ENCODE measurements at regions not wholly inside any gene's neighbourhood (a gene's known extent, or its start where the extent isn't known, plus 50 kb on each side); places are given as distances from the start of the nearest gene placed in this dataset.

DNA sequence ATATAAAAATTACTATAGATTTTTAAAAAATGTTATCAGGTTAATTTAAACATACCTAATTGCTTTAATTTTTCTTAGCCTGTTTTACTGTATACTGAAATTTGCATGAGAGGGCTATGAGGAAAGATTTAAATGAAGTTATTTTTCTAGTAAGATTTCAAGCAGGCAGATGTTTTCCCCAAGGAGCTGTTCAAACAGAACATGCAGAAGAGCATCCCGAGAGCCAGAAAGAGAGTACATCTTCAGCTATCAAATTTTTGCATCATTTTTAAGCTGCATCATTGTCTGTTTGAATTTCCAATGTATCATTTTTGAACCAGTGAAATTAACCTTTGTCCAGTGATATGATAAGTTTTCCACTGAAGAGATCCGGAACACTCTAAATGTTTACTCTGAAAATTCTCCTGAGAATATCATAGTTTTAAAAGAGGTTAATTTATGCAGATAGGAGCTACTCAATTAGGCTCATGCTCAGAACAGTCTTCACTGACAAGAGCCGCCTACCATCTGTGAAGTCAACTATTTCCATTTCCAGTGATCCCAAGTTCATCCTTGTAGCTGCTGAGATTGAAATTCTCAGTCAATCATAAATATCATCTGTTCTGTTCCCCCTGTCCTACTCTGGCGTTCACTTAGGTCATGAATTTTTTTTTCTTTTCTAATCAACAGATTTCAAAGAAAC lies 467.7 kb upstream of the NBEA start:
- H3K4me3 Mint-ChIP-seq = no peak overlapping the region
- peaks cover 1% of the 10 kb centered on the region for H3K9me3 Mint-ChIP-seq
- no peaks in the 10 kb centered on the region for H3K4me1 Mint-ChIP-seq
- ATAC-seq (ENCODE audit: low read depth) (no peak), DNase-seq (ENCODE audit: low spot score in 2 of 2) (no peak)
- H3K27ac Mint-ChIP-seq = no peak overlapping the region
- no peaks in the 10 kb centered on the region for H3K27me3 Mint-ChIP-seq
- no peaks in the 10 kb centered on the region for H3K36me3 Mint-ChIP-seq

DNA sequence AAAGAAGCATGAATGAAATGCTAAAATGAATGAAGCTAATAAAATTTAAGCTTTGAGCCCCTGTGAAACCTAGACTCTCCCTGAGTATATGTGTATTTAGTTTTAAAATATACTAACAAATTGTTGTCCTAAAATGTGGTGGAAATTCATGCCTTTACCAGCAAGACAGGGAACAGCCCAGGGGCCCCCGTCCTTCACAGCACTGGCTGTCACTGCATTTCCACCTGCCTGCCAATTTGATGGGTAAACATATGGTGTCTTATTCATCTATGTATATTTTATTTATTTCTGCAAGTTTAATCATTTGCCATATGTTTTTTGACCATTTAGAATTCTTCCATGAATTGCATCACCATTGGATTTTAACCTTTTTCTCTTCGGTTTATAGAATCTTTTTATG lies 463.7 kb upstream of the NBEA start:
- Mint-ChIP-seq H3K27me3 (no peaks in the 10 kb centered on the region), H3K4me3 (no peak overlapping the region), H3K4me1 (no peaks in the 10 kb centered on the region), H3K36me3 (no peaks in the 10 kb centered on the region), H3K27ac (no peak overlapping the region), H3K9me3 (no peaks in the 10 kb centered on the region)
- ATAC-seq (ENCODE audit: low read depth) (no peak), DNase-seq (ENCODE audit: low spot score in 2 of 2) (no peak)

DNA sequence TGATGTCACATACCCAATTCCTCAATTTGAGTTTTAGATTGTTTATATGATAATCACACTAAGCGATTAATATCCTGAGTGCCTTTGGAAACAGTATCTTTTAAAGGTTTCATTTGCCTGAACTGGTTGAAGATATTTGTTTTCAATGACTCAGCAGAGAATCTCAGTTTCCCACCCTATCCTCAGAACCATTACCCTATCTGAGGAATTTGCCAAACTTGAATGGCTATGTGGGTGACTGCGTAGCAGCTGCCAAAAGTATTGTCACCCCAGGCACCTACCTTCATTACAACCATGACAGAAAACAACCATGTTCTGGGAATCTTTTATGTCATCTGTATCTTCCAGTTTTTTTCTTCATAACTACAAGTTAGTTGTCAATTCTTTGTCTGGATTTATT lies 440.1 kb upstream of the NBEA start:
- ATAC-seq (ENCODE audit: low read depth) (no peak), DNase-seq (ENCODE audit: low spot score in 2 of 2) (no peak)
- H3K27ac Mint-ChIP-seq = no peak overlapping the region
- H3K36me3 Mint-ChIP-seq = peaks cover 1% of the 10 kb centered on the region
- H3K4me1 Mint-ChIP-seq = no peaks in the 10 kb centered on the region
- no peak overlapping the region for H3K4me3 Mint-ChIP-seq
- peaks cover 8% of the 10 kb centered on the region for H3K9me3 Mint-ChIP-seq
- H3K27me3 Mint-ChIP-seq = no peaks in the 10 kb centered on the region

DNA sequence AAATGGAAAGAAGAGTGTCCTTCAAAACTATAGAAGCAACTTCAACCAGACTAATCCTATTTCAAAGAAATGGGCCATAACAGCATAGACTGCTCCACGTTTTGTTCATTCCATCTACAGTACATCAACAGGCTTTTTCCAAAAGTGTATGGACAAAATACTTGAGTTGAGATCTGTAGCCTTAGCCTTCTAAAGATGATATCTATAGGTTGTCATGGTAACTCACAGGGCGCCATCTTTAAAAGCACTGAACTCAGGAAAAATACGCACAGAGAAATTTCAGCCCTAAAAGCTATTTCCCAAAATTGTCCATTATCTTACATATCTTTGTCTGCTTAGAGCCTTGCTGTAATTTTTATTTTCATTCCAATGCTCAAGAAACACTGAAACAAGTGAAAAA lies 439.4 kb upstream of the NBEA start:
- DNase-seq (ENCODE audit: low spot score in 2 of 2) (no peak), ATAC-seq (ENCODE audit: low read depth) (no peak)
- Mint-ChIP-seq H3K36me3 (peaks cover 1% of the 10 kb centered on the region), H3K4me3 (no peak overlapping the region), H3K27me3 (no peaks in the 10 kb centered on the region), H3K27ac (no peak overlapping the region), H3K9me3 (peaks cover 13% of the 10 kb centered on the region), H3K4me1 (no peaks in the 10 kb centered on the region)

DNA sequence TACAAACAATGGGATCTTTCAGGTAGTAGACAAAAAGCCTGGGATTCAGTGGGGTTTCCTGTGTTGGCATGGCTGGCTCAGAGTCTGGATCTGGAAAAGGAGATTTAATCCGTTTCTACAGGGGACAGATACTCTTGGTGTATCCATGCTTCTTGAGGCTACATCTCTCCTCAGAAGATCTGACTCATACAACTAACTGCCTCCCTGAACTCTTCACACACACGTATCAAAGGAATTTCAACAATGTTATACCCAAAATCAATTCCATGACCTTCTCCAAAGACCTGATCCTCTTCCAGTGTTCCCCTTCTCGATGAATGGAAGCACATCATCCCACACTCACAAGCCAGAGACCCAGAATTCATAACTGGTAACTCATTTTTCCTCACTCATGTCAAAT lies 435.3 kb upstream of the NBEA start:
- Mint-ChIP-seq H3K27me3 (no peaks in the 10 kb centered on the region), H3K36me3 (peaks cover 1% of the 10 kb centered on the region), H3K4me3 (no peak overlapping the region), H3K4me1 (no peaks in the 10 kb centered on the region), H3K9me3 (peaks cover 11% of the 10 kb centered on the region), H3K27ac (no peak overlapping the region)
- DNase-seq (ENCODE audit: low spot score in 2 of 2) (no peak), ATAC-seq (ENCODE audit: low read depth) (no peak)

DNA sequence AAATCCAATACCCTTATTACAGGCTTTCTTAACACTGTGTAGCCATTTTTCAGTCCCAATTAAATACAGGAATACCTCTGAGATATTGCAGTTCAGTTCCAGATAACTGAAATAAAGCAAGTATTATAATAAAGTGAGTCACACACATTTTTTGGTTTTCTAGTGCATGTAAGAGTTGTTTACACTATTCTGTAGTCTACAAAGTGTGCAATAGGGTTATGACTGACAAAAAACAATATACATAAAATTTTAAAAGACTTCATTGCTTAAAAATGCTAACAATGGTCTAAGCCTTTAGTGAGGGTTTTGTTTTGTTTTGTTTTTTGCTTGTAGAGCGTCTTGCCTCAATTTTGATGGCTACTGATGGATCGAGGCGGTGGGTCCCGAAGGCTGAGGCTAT lies 434.4 kb upstream of the NBEA start:
- ATAC-seq (ENCODE audit: low read depth) = no peak
- Mint-ChIP-seq H3K4me1 (no peaks in the 10 kb centered on the region), H3K27me3 (no peaks in the 10 kb centered on the region), H3K4me3 (no peak overlapping the region), H3K36me3 (peaks cover 1% of the 10 kb centered on the region), H3K27ac (no peak overlapping the region), H3K9me3 (peaks cover 11% of the 10 kb centered on the region)
- no peak for DNase-seq (ENCODE audit: low spot score in 2 of 2)

DNA sequence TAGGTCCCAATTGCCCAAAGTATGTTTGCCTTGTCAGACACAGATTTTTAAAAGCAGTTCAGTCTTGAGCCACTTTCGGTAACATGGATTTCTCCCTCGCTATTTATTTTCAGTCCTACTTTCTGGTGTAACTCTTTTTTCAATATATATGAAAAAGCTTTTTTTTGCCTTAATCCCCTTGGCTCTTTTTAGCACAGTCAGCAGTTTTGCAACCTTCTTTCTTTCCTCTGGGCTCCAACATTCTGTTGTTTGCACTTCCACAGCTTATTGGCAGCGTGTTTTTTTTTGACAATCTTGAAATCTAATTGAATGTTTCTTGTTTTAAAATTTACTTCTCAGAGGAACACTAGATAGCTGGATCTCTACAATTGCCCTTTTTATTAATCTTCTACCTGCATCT lies 429.3 kb upstream of the NBEA start:
- Mint-ChIP-seq H3K27me3 (no peaks in the 10 kb centered on the region), H3K9me3 (peaks cover 5% of the 10 kb centered on the region), H3K4me1 (no peaks in the 10 kb centered on the region), H3K4me3 (no peak overlapping the region), H3K27ac (no peak overlapping the region), H3K36me3 (no peaks in the 10 kb centered on the region)
- no peak for DNase-seq (ENCODE audit: low spot score in 2 of 2)
- ATAC-seq (ENCODE audit: low read depth) = no peak

DNA sequence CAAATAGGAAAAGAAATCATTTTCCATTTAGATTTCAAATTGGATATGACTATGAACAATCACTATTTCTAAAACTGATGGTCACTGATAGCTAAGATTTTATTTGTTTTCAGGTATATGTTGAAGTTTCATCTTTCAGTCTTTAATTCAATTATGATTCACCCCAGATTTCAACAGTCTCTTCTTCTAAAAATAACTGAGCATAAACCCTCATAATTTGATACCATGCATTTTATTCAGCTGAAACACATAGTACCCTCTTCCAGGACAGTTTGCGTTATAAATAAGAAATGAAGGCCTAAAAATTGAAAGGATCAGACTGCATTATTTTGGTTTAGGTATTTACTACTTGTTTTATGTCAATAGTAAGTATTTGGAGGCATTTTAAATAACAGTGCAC lies 428.5 kb upstream of the NBEA start:
- Mint-ChIP-seq H3K4me1 (no peaks in the 10 kb centered on the region), H3K9me3 (peaks cover 5% of the 10 kb centered on the region), H3K4me3 (no peak overlapping the region), H3K27me3 (no peaks in the 10 kb centered on the region), H3K36me3 (no peaks in the 10 kb centered on the region), H3K27ac (no peak overlapping the region)
- ATAC-seq (ENCODE audit: low read depth) = no peak
- DNase-seq (ENCODE audit: low spot score in 2 of 2) = no peak

DNA sequence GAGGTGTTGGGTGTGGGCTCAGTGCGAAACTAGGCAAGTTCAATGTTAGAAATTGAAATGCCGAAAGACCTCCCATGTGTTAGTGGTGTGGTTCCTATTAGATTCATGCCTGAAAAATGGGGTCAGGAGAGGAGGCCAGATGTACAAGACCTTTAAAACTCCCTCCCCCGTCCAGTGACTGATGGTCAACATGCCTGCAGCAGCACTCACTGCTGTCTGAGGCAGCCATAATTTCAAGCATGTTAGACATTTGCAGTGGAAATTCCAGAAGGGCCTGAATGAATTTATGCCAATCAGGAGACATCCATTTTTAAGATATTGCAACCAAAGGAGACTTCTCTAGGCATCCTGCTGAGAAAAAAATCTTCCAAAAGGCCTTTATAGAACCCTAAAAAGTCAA lies 426.9 kb upstream of the NBEA start:
- DNase-seq (ENCODE audit: low spot score in 2 of 2) (no peak), ATAC-seq (ENCODE audit: low read depth) (no peak)
- no peak overlapping the region for H3K27ac Mint-ChIP-seq
- no peaks in the 10 kb centered on the region for H3K36me3 Mint-ChIP-seq
- H3K27me3 Mint-ChIP-seq = peaks cover 1% of the 10 kb centered on the region
- peaks cover 5% of the 10 kb centered on the region for H3K9me3 Mint-ChIP-seq
- no peaks in the 10 kb centered on the region for H3K4me1 Mint-ChIP-seq
- no peak overlapping the region for H3K4me3 Mint-ChIP-seq

DNA sequence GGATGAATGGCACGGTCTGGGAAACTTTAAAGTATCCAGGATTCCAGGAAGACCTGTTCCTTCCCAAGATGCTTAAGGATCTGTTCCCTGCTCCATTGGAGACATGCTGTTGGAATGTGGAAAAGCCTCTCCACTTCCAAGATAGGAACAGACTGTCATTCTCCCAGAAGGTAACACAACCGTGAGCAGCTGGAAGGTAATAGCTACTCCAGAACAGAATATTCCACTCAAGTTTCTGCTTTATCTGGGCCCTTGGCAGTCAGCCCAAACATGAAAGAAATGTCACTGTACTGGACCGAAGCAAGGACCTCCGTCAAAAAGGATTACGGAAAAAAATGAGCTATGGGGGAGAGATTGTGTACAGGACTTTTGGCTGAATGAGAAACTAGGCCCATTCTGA lies 420.9 kb upstream of the NBEA start:
- Mint-ChIP-seq H3K36me3 (no peaks in the 10 kb centered on the region), H3K27ac (no peak overlapping the region), H3K4me3 (no peak overlapping the region), H3K4me1 (no peaks in the 10 kb centered on the region), H3K9me3 (no peaks in the 10 kb centered on the region), H3K27me3 (peaks cover 1% of the 10 kb centered on the region)
- ATAC-seq (ENCODE audit: low read depth) (no peak), DNase-seq (ENCODE audit: low spot score in 2 of 2) (no peak)

DNA sequence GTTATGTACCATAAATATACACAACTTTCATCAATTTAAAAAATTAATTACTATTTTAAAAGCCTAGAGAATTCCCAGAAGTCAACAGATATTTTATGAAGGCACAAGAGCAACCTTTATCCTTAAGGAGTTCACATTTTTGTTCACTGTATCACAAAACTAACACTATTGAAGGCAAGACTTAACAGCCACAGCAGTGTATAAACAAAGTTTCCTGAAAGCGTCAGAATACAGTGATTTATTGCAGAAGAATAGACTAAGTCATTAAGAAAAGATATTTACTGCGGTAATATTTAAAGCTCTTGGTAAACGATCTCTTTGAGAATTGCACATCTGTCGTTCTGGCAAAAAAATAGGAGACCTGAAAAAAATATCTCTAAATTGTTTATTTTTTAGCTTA lies 419.3 kb upstream of the NBEA start:
- peaks cover 1% of the 10 kb centered on the region for H3K27me3 Mint-ChIP-seq
- H3K4me3 Mint-ChIP-seq = no peak overlapping the region
- no peak overlapping the region for H3K27ac Mint-ChIP-seq
- H3K36me3 Mint-ChIP-seq = no peaks in the 10 kb centered on the region
- DNase-seq (ENCODE audit: low spot score in 2 of 2) (no peak), ATAC-seq (ENCODE audit: low read depth) (no peak)
- H3K4me1 Mint-ChIP-seq = no peaks in the 10 kb centered on the region
- H3K9me3 Mint-ChIP-seq = peaks cover 1% of the 10 kb centered on the region

DNA sequence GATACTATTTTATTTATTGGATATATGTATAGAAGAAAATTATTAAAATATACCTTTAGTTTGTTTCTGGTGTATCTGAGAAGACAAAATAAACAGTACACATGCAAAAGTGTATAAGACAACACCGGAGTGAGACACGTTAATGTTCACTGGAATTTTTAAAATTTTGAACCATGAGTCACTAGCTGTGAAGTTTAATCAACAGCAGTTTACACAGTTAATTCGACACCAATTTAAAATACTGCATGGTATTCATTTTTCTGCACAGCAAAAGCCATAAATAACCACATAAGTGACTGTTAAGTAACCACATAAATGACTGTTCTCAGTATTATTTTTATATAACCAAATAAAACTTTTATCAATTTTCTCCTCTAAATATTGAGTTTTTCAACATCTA lies 418.7 kb upstream of the NBEA start:
- no peak for DNase-seq (ENCODE audit: low spot score in 2 of 2)
- peaks cover 1% of the 10 kb centered on the region for H3K27me3 Mint-ChIP-seq

DNA sequence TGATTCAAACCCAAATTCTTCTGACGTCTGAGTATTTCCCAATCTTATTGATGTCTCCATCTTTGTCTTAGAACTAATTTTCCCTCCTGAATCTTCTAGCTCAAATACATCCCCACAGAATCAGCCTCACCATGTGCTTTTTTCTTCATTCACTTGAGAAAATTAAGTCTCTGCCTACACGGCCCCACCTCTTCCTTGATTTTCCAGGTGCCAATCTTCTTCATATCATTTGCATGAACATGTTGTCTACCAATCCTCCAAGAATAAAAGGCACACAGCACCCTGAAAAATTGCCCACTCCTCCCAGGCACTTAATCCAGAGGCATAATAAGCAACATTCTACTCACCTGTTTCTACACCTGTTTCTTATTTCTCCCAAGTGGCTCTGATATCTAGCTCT lies 408.1 kb upstream of the NBEA start:
- no peaks in the 10 kb centered on the region for H3K4me1 Mint-ChIP-seq
- no peaks in the 10 kb centered on the region for H3K36me3 Mint-ChIP-seq
- no peak overlapping the region for H3K4me3 Mint-ChIP-seq
- H3K27ac Mint-ChIP-seq = no peak overlapping the region
- no peak for DNase-seq (ENCODE audit: low spot score in 2 of 2)
- H3K9me3 Mint-ChIP-seq = peaks cover 8% of the 10 kb centered on the region
- H3K27me3 Mint-ChIP-seq = no peaks in the 10 kb centered on the region
- ATAC-seq (ENCODE audit: low read depth) = no peak

More for the DNA sequence above, 418.7 kb upstream of the NBEA start:
- no peak overlapping the region for H3K4me3 Mint-ChIP-seq
- H3K36me3 Mint-ChIP-seq = no peaks in the 10 kb centered on the region
- no peaks in the 10 kb centered on the region for H3K4me1 Mint-ChIP-seq
- no peak overlapping the region for H3K27ac Mint-ChIP-seq
- H3K9me3 Mint-ChIP-seq = peaks cover 1% of the 10 kb centered on the region
- ATAC-seq (ENCODE audit: low read depth) = no peak

DNA sequence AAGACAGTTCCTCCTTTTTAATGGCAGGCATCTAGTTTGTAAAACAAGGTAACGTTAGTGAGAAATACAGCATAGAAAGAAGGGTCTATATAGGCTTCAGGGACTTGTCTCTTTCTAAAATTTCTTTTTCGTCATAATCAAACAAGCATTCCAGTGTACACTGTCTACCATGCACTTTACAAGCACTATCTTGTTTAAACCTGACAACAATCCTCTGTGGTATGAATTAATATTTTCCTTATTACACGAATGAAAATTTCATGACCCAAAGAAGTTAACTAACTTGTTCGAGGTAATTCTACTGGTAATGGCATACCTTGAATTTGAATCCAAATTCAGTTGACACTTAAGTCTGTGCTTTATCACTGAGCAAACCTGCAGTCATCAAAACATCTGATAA lies 399.7 kb upstream of the NBEA start:
- no peaks in the 10 kb centered on the region for H3K4me1 Mint-ChIP-seq
- H3K9me3 Mint-ChIP-seq = peaks cover 6% of the 10 kb centered on the region
- H3K27me3 Mint-ChIP-seq = peaks cover 2% of the 10 kb centered on the region
- no peaks in the 10 kb centered on the region for H3K36me3 Mint-ChIP-seq
- DNase-seq (ENCODE audit: low spot score in 2 of 2) (no peak), ATAC-seq (ENCODE audit: low read depth) (no peak)
- no peak overlapping the region for H3K27ac Mint-ChIP-seq
- no peak overlapping the region for H3K4me3 Mint-ChIP-seq

DNA sequence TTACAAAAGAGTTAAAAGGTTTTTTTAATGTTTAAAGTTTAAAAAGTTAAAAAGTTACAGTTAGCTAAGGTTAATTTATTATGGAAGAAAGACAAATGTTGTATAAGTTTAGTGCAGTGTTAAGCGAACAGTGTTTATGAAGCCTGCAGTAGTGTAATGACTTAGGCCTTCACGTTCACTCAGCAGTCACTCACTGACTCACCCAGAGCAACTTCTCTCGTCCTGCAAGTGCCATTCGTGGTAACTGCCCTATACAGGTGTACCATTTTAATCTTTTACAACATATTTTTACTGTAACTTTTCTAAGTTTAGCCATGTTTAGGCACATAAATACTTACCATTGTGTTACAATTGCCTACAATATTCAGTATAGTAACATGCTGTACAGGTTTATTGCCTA lies 398.2 kb upstream of the NBEA start:
- H3K4me1 Mint-ChIP-seq = no peaks in the 10 kb centered on the region
- no peak overlapping the region for H3K4me3 Mint-ChIP-seq
- no peak for DNase-seq (ENCODE audit: low spot score in 2 of 2)
- H3K9me3 Mint-ChIP-seq = peaks cover 5% of the 10 kb centered on the region
- no peaks in the 10 kb centered on the region for H3K36me3 Mint-ChIP-seq
- H3K27me3 Mint-ChIP-seq = peaks cover 2% of the 10 kb centered on the region
- H3K27ac Mint-ChIP-seq = no peak overlapping the region
- ATAC-seq (ENCODE audit: low read depth) = no peak

Data from memory B cell (primary cell).